Fibroblast of villous mesenchyme (primary cell): ENCODE measurements at regions not wholly inside any gene's neighbourhood (a gene's known extent, or its start where the extent isn't known, plus 50 kb on each side); places are given as distances from the start of the nearest gene placed in this dataset.
A peak's percentile ranks its signal among the peaks of the same experiment; 100 is the strongest.

ENCODE experiments used
- DNase-seq: peaks from one replicate; pipeline ENCODE4 v3.0.0-alpha.2; 2010; ENCODE audit warnings: low read depth
- H3K4me3 ChIP-seq: 2 replicates; pipeline ENCODE4 v1.5.1; 2011; ENCODE audit warnings: low read depth, mild to moderate bottlenecking, low read length
- TF ChIP-seq, protein P1 (sequence below): IDR thresholded peaks from 2 replicates; pipeline ENCODE4 v1.5.1; 2012; ENCODE audit warnings: low read depth, mild to moderate bottlenecking, low read length; ENCODE audit not compliant: insufficient read depth

DNA sequence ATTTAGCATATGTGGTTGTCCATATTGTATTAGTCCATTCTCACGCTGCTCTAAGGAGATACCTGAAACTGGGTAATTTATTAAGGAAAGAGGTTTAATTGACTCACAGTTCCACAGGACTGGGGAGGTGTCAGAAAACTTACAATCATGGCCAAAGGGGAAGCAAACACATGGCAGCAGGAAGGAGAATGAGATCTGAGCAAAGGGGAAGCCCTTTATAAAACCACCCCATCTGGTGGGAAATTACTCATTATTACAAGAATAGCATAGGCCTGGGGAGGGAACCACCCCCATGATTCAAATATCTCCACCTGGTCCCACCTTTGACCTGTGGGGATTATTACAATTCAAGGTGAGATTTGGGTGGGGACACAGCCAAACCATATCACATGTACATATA, 122.6 kb upstream of the ANK2 start:
- DNase-seq: no peak
- H3K4me3 ChIP-seq: no peak overlapping the region
- TF ChIP-seq, protein P1, sequence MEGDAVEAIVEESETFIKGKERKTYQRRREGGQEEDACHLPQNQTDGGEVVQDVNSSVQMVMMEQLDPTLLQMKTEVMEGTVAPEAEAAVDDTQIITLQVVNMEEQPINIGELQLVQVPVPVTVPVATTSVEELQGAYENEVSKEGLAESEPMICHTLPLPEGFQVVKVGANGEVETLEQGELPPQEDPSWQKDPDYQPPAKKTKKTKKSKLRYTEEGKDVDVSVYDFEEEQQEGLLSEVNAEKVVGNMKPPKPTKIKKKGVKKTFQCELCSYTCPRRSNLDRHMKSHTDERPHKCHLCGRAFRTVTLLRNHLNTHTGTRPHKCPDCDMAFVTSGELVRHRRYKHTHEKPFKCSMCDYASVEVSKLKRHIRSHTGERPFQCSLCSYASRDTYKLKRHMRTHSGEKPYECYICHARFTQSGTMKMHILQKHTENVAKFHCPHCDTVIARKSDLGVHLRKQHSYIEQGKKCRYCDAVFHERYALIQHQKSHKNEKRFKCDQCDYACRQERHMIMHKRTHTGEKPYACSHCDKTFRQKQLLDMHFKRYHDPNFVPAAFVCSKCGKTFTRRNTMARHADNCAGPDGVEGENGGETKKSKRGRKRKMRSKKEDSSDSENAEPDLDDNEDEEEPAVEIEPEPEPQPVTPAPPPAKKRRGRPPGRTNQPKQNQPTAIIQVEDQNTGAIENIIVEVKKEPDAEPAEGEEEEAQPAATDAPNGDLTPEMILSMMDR: no peak

DNA sequence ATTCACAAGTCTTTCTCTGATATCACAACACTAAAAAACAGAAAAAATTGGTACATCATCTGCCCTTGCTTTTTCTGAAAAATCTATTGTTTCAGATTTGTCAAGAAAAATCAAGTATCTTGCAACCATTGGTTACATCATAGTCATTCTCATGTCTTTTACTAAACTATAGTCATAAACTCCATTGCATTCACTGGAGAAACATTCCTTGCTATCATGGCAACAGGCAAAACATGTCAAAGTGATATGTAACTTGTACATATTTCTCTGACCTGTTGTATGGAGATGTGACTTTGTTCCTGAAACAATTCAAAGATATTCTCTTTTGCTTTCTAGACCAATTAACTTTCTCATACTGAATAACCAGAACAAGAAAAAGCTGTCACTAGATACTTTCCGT, 121.9 kb upstream of the ANK2 start:
- peak; percentile 34 for DNase-seq
- no peak overlapping the region for H3K4me3 ChIP-seq
- TF ChIP-seq, protein P1: no peak

DNA sequence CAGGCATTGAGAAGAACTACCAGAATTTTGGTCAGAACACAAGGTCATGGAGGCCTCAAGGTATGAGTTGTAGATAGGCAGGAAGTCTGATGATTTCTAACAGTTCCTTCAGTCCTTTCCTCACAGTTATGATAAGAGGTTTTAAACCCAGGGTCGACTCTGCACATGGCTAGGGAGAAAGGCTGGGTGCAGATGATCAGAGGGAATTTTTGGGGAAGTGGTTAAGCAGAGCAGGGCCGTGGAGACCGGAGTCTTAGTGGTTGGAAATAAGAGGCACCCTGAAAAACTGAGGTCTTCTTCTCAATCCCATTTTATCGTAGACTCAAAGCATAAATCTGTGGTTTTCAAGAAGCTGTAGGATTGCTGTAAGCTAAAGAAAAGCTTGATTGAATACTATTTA, 118.5 kb upstream of the ANK2 start:
- H3K4me3 ChIP-seq: no peak overlapping the region
- TF ChIP-seq, protein P1: no peak
- DNase-seq: no peak

DNA sequence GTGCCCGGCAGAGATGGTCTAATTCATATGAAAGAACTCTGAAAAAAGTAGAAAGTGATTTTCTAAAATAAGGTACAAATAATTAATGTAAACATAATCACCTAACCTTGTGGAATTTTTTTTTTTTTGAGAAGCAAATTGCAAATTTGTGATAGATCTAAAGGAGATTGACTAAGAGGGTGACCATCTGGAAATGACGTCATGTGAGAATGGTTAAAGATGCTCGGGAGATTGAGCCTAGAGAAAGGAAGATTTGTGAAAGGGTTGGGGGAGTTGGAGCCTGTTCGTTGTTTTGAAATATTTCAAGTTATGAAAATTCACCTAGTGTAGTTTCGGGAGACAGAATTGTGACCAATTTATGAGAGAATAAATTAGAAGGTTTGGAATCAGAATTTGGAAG, 115.7 kb upstream of the ANK2 start:
- DNase-seq: no peak
- no peak overlapping the region for H3K4me3 ChIP-seq
- TF ChIP-seq, protein P1: no peak

DNA sequence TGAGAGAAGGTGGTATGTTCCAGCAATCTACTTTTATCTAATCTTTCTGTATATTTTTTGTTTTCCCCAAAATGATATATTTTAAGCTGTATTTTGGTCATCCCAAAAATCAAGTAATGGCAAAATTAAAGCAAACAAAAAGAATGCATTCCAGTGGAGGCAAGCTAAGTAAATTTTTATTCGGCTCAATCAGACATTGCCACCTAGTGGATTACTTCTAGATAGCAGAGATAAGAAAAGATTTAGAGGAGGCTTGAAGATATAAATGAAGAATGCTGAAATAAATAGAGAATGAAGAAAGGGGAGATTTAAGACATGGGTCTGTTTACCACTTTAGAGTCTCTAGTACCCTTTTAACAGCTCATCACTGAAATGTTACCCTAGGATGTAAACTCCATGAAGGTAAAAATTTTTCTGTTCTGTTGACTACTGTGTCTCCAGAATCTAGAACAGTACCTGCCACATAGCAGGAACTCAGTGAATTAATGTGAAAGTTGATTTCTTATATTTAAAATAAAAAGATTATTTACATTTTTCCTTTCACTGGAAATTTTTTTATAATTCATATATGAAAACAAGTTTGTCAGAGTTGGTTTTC, 110.9 kb upstream of the ANK2 start:
- no peak overlapping the region for H3K4me3 ChIP-seq
- DNase-seq: peak; percentile 52
- TF ChIP-seq, protein P1: peak; percentile 62

DNA sequence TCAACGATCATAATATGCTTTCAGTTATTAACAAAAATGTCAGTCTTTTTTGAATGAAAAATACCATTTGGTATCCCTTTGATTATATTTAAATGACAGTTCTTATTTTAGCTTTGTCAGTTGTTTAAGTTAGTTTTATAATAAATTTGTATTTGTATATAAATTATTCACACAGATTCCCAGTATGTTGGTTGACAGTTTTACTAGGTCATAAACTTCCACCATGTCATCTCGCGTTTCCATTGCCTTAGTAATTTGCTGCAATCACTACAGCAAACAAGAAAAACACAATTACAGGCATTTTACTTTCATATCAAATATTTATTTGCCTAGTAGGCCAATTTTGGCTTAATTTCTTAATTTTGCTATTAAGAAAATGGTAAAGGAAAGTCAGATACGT, 109.6 kb upstream of the ANK2 start:
- TF ChIP-seq, protein P1: no peak
- DNase-seq: no peak
- H3K4me3 ChIP-seq: no peak overlapping the region

DNA sequence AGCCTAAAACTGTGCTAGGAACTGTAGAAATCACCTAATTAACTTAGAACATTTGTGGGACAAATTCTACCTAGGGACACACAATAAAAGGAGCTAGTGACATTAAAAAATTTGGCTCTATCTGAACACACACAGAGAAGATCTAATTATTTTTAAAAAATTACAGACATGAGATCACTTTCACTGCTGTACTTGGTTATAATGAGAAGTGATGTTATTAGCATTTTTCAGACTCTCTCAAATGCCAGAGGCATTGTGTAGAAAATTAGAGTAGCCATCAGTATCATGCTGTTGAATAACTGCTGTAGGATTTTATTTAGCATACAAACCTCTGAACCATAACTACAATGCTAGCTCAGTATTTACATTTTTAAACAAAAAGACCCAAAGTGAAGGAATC, 109.1 kb upstream of the ANK2 start:
- TF ChIP-seq, protein P1: no peak
- DNase-seq: no peak
- H3K4me3 ChIP-seq: no peak overlapping the region
